Retinal pigment epithelial cell (primary cell): ENCODE measurements at regions not wholly inside any gene's neighbourhood (a gene's known extent, or its start where the extent isn't known, plus 50 kb on each side); places are given as distances from the start of the nearest gene placed in this dataset.
"Not testable (repeated sequence)": the region's sequence is repeated elsewhere in the genome, so short reads cannot be mapped to it uniquely, and the experiment has no call there.

Experiments used
- DNase-seq: peaks from one replicate; pipeline ENCODE4 v3.0.0-alpha.2; 2010; ENCODE audit warnings: low read depth
- H3K4me3 ChIP-seq: 2 replicates; pipeline ENCODE4 v1.5.1; 2011; ENCODE audit warnings: mild to moderate bottlenecking, low read length, control low read depth, moderate library complexity
- CTCF ChIP-seq: conservative IDR thresholded peaks from 2 replicates; pipeline ENCODE4 v1.5.1; 2011; ENCODE audit warnings: low read depth, low read length, control low read depth, inconsistent platforms

GRCh38 chr3:132987396-132987795 lies 50.8 kb upstream of the TMEM108 start:
- DNase-seq, result no peak
- no peak overlapping the region for H3K4me3 ChIP-seq
- no peak for TF ChIP-seq CTCF

GRCh38 chr3:132984181-132984580 lies 54.0 kb upstream of the TMEM108 start:
- TF ChIP-seq CTCF, result no peak
- no peak for DNase-seq
- H3K4me3 ChIP-seq, result no peak overlapping the region

GRCh38 chr3:132983143-132983770 lies 54.9 kb upstream of the TMEM108 start:
- no peak overlapping the region for H3K4me3 ChIP-seq
- DNase-seq, result no peak
- TF ChIP-seq CTCF, result no peak

- TF ChIP-seq CTCF, result peak; percentile 2
- no peak for DNase-seq
- H3K4me3 ChIP-seq, result no peak overlapping the region
Observed at GRCh38 chr3:132981719-132982118, 56.5 kb upstream of the TMEM108 start.

GRCh38 chr3:132980102-132980501 lies 58.1 kb upstream of the TMEM108 start:
- DNase-seq, result no peak
- H3K4me3 ChIP-seq, result no peak overlapping the region
- no peak for TF ChIP-seq CTCF

- no peak overlapping the region for H3K4me3 ChIP-seq
- no peak for DNase-seq
- TF ChIP-seq CTCF, result no peak
Observed at GRCh38 chr3:132979606-132980005, 58.6 kb upstream of the TMEM108 start.

GRCh38 chr3:132978946-132979345 lies 59.2 kb upstream of the TMEM108 start:
- DNase-seq, H3K4me3 ChIP-seq: not testable (repeated sequence)
